ENCODE measurements at regions not wholly inside any gene's neighbourhood (a gene's known extent, or its start where the extent isn't known, plus 50 kb on each side); places are given as distances from the start of the nearest gene placed in this dataset.

- no peaks in the 10 kb centered on the region for H3K36me3 Mint-ChIP-seq
- H3K27me3 Mint-ChIP-seq, result no peaks in the 10 kb centered on the region
- peaks cover 20% of the 10 kb centered on the region for H3K9me3 Mint-ChIP-seq
- no peak overlapping the region for H3K27ac Mint-ChIP-seq
- DNase-seq, result no peak
- CTCF ChIA-PET, result no interaction called here
- no peak overlapping the region for H3K4me3 Mint-ChIP-seq
- no peaks in the 10 kb centered on the region for H3K4me1 Mint-ChIP-seq
Observed at GRCh38 chr5:16013334-16014065, 166.1 kb downstream of the MARCHF11 start.

- Mint-ChIP-seq H3K36me3 (no peaks in the 10 kb centered on the region), H3K27me3 (no peaks in the 10 kb centered on the region), H3K27ac (no peak overlapping the region), H3K9me3 (peaks cover 17% of the 10 kb centered on the region), H3K4me3 (no peak overlapping the region), H3K4me1 (no peaks in the 10 kb centered on the region)
- CTCF ChIA-PET, result no interaction called here
- no peak for DNase-seq
Observed at GRCh38 chr5:16009256-16009655, 170.3 kb downstream of the MARCHF11 start.

- Mint-ChIP-seq H3K9me3 (peaks cover 17% of the 10 kb centered on the region), H3K36me3 (no peaks in the 10 kb centered on the region), H3K4me1 (no peaks in the 10 kb centered on the region), H3K27me3 (no peaks in the 10 kb centered on the region), H3K27ac (no peak overlapping the region), H3K4me3 (no peak overlapping the region)
- CTCF ChIA-PET, result no interaction called here
- DNase-seq, result no peak
Observed at GRCh38 chr5:16007750-16008415, 171.7 kb downstream of the MARCHF11 start.

- no peak for DNase-seq
- no peaks in the 10 kb centered on the region for H3K27me3 Mint-ChIP-seq
- peaks cover 11% of the 10 kb centered on the region for H3K9me3 Mint-ChIP-seq
- no peaks in the 10 kb centered on the region for H3K36me3 Mint-ChIP-seq
- H3K4me3 Mint-ChIP-seq, result no peak overlapping the region
- no peak overlapping the region for H3K27ac Mint-ChIP-seq
- H3K4me1 Mint-ChIP-seq, result no peaks in the 10 kb centered on the region
- CTCF ChIA-PET, result interaction anchor here (1.2 kb wide), 1 partner anchor 9 kb away, joined by 3 read pairs; no protein-coding TSS in a partner anchor
Observed at GRCh38 chr5:16005225-16005624, 174.4 kb downstream of the MARCHF11 start.

- Mint-ChIP-seq H3K36me3 (no peaks in the 10 kb centered on the region), H3K27me3 (no peaks in the 10 kb centered on the region), H3K9me3 (no peaks in the 10 kb centered on the region), H3K27ac (no peak overlapping the region), H3K4me3 (no peak overlapping the region), H3K4me1 (no peaks in the 10 kb centered on the region)
- no peak for DNase-seq
- CTCF ChIA-PET, result no interaction called here
Observed at GRCh38 chr5:16000056-16000455, 179.5 kb downstream of the MARCHF11 start.

- no peak overlapping the region for H3K27ac Mint-ChIP-seq
- CTCF ChIA-PET, result interaction anchor here (1.5 kb wide), 1 partner anchor 10 kb away, joined by 3 read pairs; no protein-coding TSS in a partner anchor
- H3K4me1 Mint-ChIP-seq, result no peaks in the 10 kb centered on the region
- no peaks in the 10 kb centered on the region for H3K27me3 Mint-ChIP-seq
- DNase-seq, result no peak
- no peaks in the 10 kb centered on the region for H3K36me3 Mint-ChIP-seq
- peaks cover 16% of the 10 kb centered on the region for H3K9me3 Mint-ChIP-seq
- H3K4me3 Mint-ChIP-seq, result no peak overlapping the region
Observed at GRCh38 chr5:15995341-15996052, 184.1 kb downstream of the MARCHF11 start.

GRCh38 chr5:15993919-15994318 lies 185.7 kb downstream of the MARCHF11 start:
- CTCF ChIA-PET, result no interaction called here
- no peak for DNase-seq
- Mint-ChIP-seq H3K4me3 (no peak overlapping the region), H3K36me3 (no peaks in the 10 kb centered on the region), H3K27me3 (no peaks in the 10 kb centered on the region), H3K4me1 (no peaks in the 10 kb centered on the region), H3K27ac (no peak overlapping the region), H3K9me3 (peaks cover 17% of the 10 kb centered on the region)

GRCh38 chr5:15993334-15993733 lies 186.3 kb downstream of the MARCHF11 start:
- Mint-ChIP-seq H3K9me3 (peaks cover 17% of the 10 kb centered on the region), H3K4me1 (no peaks in the 10 kb centered on the region), H3K27ac (no peak overlapping the region), H3K27me3 (no peaks in the 10 kb centered on the region), H3K4me3 (no peak overlapping the region), H3K36me3 (no peaks in the 10 kb centered on the region)
- CTCF ChIA-PET, result no interaction called here
- no peak for DNase-seq

- H3K4me3 Mint-ChIP-seq, result no peak overlapping the region
- no peaks in the 10 kb centered on the region for H3K27me3 Mint-ChIP-seq
- H3K9me3 Mint-ChIP-seq, result peaks cover 17% of the 10 kb centered on the region
- no peaks in the 10 kb centered on the region for H3K4me1 Mint-ChIP-seq
- H3K36me3 Mint-ChIP-seq, result no peaks in the 10 kb centered on the region
- DNase-seq, result no peak
- no peak overlapping the region for H3K27ac Mint-ChIP-seq
- CTCF ChIA-PET, result no interaction called here
Observed at GRCh38 chr5:15992918-15993317, 186.7 kb downstream of the MARCHF11 start.

GRCh38 chr5:15991586-15991985 lies 188.0 kb downstream of the MARCHF11 start:
- Mint-ChIP-seq H3K4me1 (no peaks in the 10 kb centered on the region), H3K4me3 (no peak overlapping the region), H3K36me3 (no peaks in the 10 kb centered on the region), H3K27me3 (no peaks in the 10 kb centered on the region), H3K9me3 (peaks cover 19% of the 10 kb centered on the region), H3K27ac (no peak overlapping the region)
- DNase-seq, result no peak
- CTCF ChIA-PET, result no interaction called here

Measured in activated naive CD4-positive, alpha-beta T cell treated with anti-CD3 and anti-CD28 coated beads, Interleukin-2, amount 10 ng/mL, durations not matched to agents 7 days and 5 days (primary cell).